ENCODE measurements at regions not wholly inside any gene's neighbourhood (a gene's known extent, or its start where the extent isn't known, plus 50 kb on each side); places are given as distances from the start of the nearest gene placed in this dataset.
"Not testable (repeated sequence)": the region's sequence is repeated elsewhere in the genome, so short reads cannot be mapped to it uniquely, and the experiment has no call there.

GRCh38 chr21:9744166-9744565 is 777.2 kb upstream of the TPTE start:
- not testable (repeated sequence) for DNase-seq (ENCODE audit: low spot score)

GRCh38 chr21:9744593-9744992 is 776.8 kb upstream of the TPTE start:
- not testable (repeated sequence) for FAIRE-seq; DNase-seq (ENCODE audit: low spot score)

More at GRCh38 chr21:9744166-9744565, 777.2 kb upstream of the TPTE start:
- not testable (repeated sequence) for FAIRE-seq

GRCh38 chr21:9745457-9746108 is 775.8 kb upstream of the TPTE start:
- not testable (repeated sequence) for DNase-seq (ENCODE audit: low spot score); FAIRE-seq

- DNase-seq (ENCODE audit: low spot score); FAIRE-seq: not testable (repeated sequence)
Measured at GRCh38 chr21:9746311-9746710, 775.1 kb upstream of the TPTE start.

- FAIRE-seq: not testable (repeated sequence)
Measured at GRCh38 chr21:9746831-9747606, 774.4 kb upstream of the TPTE start.

GRCh38 chr21:9747870-9748269 is 773.5 kb upstream of the TPTE start:
- FAIRE-seq; DNase-seq (ENCODE audit: low spot score): not testable (repeated sequence)

More at GRCh38 chr21:9746831-9747606, 774.4 kb upstream of the TPTE start:
- not testable (repeated sequence) for DNase-seq (ENCODE audit: low spot score)

- not testable (repeated sequence) for FAIRE-seq
Measured at GRCh38 chr21:9748451-9748850, 772.9 kb upstream of the TPTE start.

GRCh38 chr21:9749741-9750230 is 771.6 kb upstream of the TPTE start:
- DNase-seq (ENCODE audit: low spot score); FAIRE-seq: not testable (repeated sequence)

More at GRCh38 chr21:9748451-9748850, 772.9 kb upstream of the TPTE start:
- DNase-seq (ENCODE audit: low spot score): not testable (repeated sequence)

GRCh38 chr21:9750341-9751086 is 770.9 kb upstream of the TPTE start:
- no peak for FAIRE-seq
- no peak for DNase-seq (ENCODE audit: low spot score)

GRCh38 chr21:9751087-9751585 is 770.2 kb upstream of the TPTE start:
- not testable (repeated sequence) for FAIRE-seq; DNase-seq (ENCODE audit: low spot score)

GRCh38 chr21:9752028-9752427 is 769.4 kb upstream of the TPTE start:
- DNase-seq (ENCODE audit: low spot score); FAIRE-seq: not testable (repeated sequence)

- not testable (repeated sequence) for FAIRE-seq; DNase-seq (ENCODE audit: low spot score)
Measured at GRCh38 chr21:9753441-9753840, 767.9 kb upstream of the TPTE start.

GRCh38 chr21:9753943-9754342 is 767.4 kb upstream of the TPTE start:
- DNase-seq (ENCODE audit: low spot score) (no peak), FAIRE-seq (no peak)

- DNase-seq (ENCODE audit: low spot score); FAIRE-seq: not testable (repeated sequence)
Measured at GRCh38 chr21:9754434-9754833, 766.9 kb upstream of the TPTE start.

- DNase-seq (ENCODE audit: low spot score): no peak
- FAIRE-seq: no peak
Measured at GRCh38 chr21:9755611-9756010, 765.8 kb upstream of the TPTE start.

- no peak for FAIRE-seq
- DNase-seq (ENCODE audit: low spot score): no peak
Measured at GRCh38 chr21:9756677-9757076, 764.7 kb upstream of the TPTE start.

- FAIRE-seq; DNase-seq (ENCODE audit: low spot score): not testable (repeated sequence)
Measured at GRCh38 chr21:9757118-9757517, 764.3 kb upstream of the TPTE start.

- FAIRE-seq; DNase-seq (ENCODE audit: low spot score): not testable (repeated sequence)
Measured at GRCh38 chr21:9757572-9757971, 763.8 kb upstream of the TPTE start.

- DNase-seq (ENCODE audit: low spot score) (no peak), FAIRE-seq (no peak)
Measured at GRCh38 chr21:9758141-9758540, 763.2 kb upstream of the TPTE start.

- DNase-seq (ENCODE audit: low spot score) (no peak), FAIRE-seq (no peak)
Measured at GRCh38 chr21:9758888-9759287, 762.5 kb upstream of the TPTE start.

- DNase-seq (ENCODE audit: low spot score) (no peak), FAIRE-seq (no peak)
Measured at GRCh38 chr21:9759972-9760371, 761.4 kb upstream of the TPTE start.

All from RCC 7860 (cell line).